ENCODE measurements at regions not wholly inside any gene's neighbourhood (a gene's known extent, or its start where the extent isn't known, plus 50 kb on each side); places are given as distances from the start of the nearest gene placed in this dataset.

- TF ChIP-seq CTCF (IDR thresholded peaks at IDR 0.05; ENCODE audit: low read length, missing control alignments) = no peak
- H3K4me3 ChIP-seq (replicated peaks; ENCODE audit: low read depth, low read length) = no peak overlapping the region
- no peak for DNase-seq (ENCODE audit: low read depth)
Observed at GRCh38 chr16:49130397-49130796, 151.2 kb downstream of the CBLN1 start.

GRCh38 chr16:49129935-49130334 lies 151.7 kb downstream of the CBLN1 start:
- no peak for DNase-seq (ENCODE audit: low read depth)
- H3K4me3 ChIP-seq (replicated peaks; ENCODE audit: low read depth, low read length) = no peak overlapping the region
- no peak for TF ChIP-seq CTCF (IDR thresholded peaks at IDR 0.05; ENCODE audit: low read length, missing control alignments)

DNA sequence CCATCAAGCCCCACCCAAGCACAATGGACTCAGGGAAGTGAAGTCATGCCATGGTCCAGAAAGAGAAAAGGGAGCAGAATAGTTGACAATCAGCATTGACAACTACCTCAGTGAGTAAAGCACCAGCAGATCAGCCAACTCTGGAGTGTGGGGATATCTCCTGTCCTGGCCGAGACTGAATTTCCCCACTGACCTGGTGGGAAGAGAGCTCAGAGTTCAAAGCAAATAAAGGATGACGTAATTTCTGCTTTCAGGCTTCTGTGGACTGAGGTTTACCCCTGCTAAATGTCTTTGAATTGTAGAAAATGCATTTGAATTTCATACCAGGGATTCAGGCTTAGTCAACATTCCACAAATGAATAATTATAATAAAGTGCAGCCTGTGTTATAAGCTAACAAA lies 152.9 kb downstream of the CBLN1 start:
- no peak for DNase-seq (ENCODE audit: low read depth)
- TF ChIP-seq CTCF (IDR thresholded peaks at IDR 0.05; ENCODE audit: low read length, missing control alignments) = no peak
- H3K4me3 ChIP-seq (replicated peaks; ENCODE audit: low read depth, low read length) = no peak overlapping the region

- DNase-seq (ENCODE audit: low read depth) = no peak
- no peak overlapping the region for H3K4me3 ChIP-seq (replicated peaks; ENCODE audit: low read depth, low read length)
- no peak for TF ChIP-seq CTCF (IDR thresholded peaks at IDR 0.05; ENCODE audit: low read length, missing control alignments)
Observed at GRCh38 chr16:49127103-49127502, 154.5 kb downstream of the CBLN1 start.

GRCh38 chr16:49121636-49122035 lies 160.0 kb downstream of the CBLN1 start:
- no peak for DNase-seq (ENCODE audit: low read depth)
- no peak for TF ChIP-seq CTCF (IDR thresholded peaks at IDR 0.05; ENCODE audit: low read length, missing control alignments)
- H3K4me3 ChIP-seq (replicated peaks; ENCODE audit: low read depth, low read length) = no peak overlapping the region

GRCh38 chr16:49120631-49121030 lies 161.0 kb downstream of the CBLN1 start:
- no peak for DNase-seq (ENCODE audit: low read depth)
- H3K4me3 ChIP-seq (replicated peaks; ENCODE audit: low read depth, low read length) = no peak overlapping the region
- TF ChIP-seq CTCF (IDR thresholded peaks at IDR 0.05; ENCODE audit: low read length, missing control alignments) = no peak

GRCh38 chr16:49116873-49117272 lies 164.8 kb downstream of the CBLN1 start:
- no peak for TF ChIP-seq CTCF (IDR thresholded peaks at IDR 0.05; ENCODE audit: low read length, missing control alignments)
- no peak overlapping the region for H3K4me3 ChIP-seq (replicated peaks; ENCODE audit: low read depth, low read length)
- no peak for DNase-seq (ENCODE audit: low read depth)
